H9 (cell line): ENCODE measurements at regions not wholly inside any gene's neighbourhood (a gene's known extent, or its start where the extent isn't known, plus 50 kb on each side); places are given as distances from the start of the nearest gene placed in this dataset.

Source experiments
- DNase-seq: peaks from one replicate; pipeline ENCODE4 v3.0.0-alpha.2; 2017
- H2AFZ ChIP-seq: one replicate; pipeline ENCODE4 v1.6.1; 2013; ENCODE audit warnings: mild to moderate bottlenecking, low read length, control low read depth, moderate library complexity
- H2AK5ac ChIP-seq: 2 replicates; pipeline ENCODE4 v1.6.1; 2013; ENCODE audit warnings: low read length, control low read depth, mixed read lengths; ENCODE audit not compliant: insufficient read length
- H2BK120ac ChIP-seq: one replicate; pipeline ENCODE4 v1.6.1; 2013; ENCODE audit warnings: low read depth, mild to moderate bottlenecking, low read length, control low read depth, inconsistent platforms; ENCODE audit not compliant: poor library complexity, severe bottlenecking
- H2BK12ac ChIP-seq: 2 replicates; pipeline ENCODE4 v1.6.1; 2013; ENCODE audit warnings: low read length, control low read depth, mixed read lengths, low read depth; ENCODE audit not compliant: insufficient read length
- H2BK15ac ChIP-seq: 2 replicates; pipeline ENCODE4 v1.6.1; 2013; ENCODE audit warnings: low read depth, low read length, control low read depth
- H2BK20ac ChIP-seq: one replicate; pipeline ENCODE4 v1.6.1; 2013; ENCODE audit warnings: low read depth, mild to moderate bottlenecking, low read length, control low read depth, inconsistent platforms; ENCODE audit not compliant: poor library complexity, severe bottlenecking
- H2BK5ac ChIP-seq: 2 replicates; pipeline ENCODE4 v1.6.1; 2013; ENCODE audit warnings: low read length, control low read depth, mixed read lengths; ENCODE audit not compliant: insufficient read length
- H3K14ac ChIP-seq: 2 replicates; pipeline ENCODE4 v1.6.1; 2013; ENCODE audit warnings: low read length, control low read depth; ENCODE audit not compliant: insufficient read depth
- H3K18ac ChIP-seq: 2 replicates; pipeline ENCODE4 v1.6.1; 2013; ENCODE audit warnings: low read depth, mild to moderate bottlenecking, mixed read lengths, low read length, control low read depth; ENCODE audit not compliant: insufficient read length
- H3K23ac ChIP-seq: 2 replicates; pipeline ENCODE4 v1.6.1; 2013; ENCODE audit warnings: low read length, control low read depth, mixed read lengths, low read depth; ENCODE audit not compliant: insufficient read length
- H3K23me2 ChIP-seq: 2 replicates; pipeline ENCODE4 v1.6.1; 2013; ENCODE audit warnings: low read depth, mild to moderate bottlenecking, mixed read lengths, low read length, control low read depth; ENCODE audit not compliant: insufficient read length, poor library complexity, severe bottlenecking
- H3K27ac ChIP-seq: 2 replicates; pipeline ENCODE4 v1.5.1; 2013; ENCODE audit warnings: low read length, control low read depth, mixed read lengths, low read depth; ENCODE audit not compliant: insufficient read length
- H3K27me3 ChIP-seq: 2 replicates; pipeline ENCODE4 v1.6.1; 2013; ENCODE audit warnings: low read length, control low read depth, inconsistent platforms; ENCODE audit not compliant: insufficient read depth
- H3K4ac ChIP-seq: 2 replicates; pipeline ENCODE4 v1.6.1; 2013; ENCODE audit warnings: low read depth, mild to moderate bottlenecking, control low read depth, inconsistent platforms, low read length, moderate library complexity
- H3K4me1 ChIP-seq: 2 replicates; pipeline ENCODE4 v1.6.1; 2013; ENCODE audit warnings: low read length, control low read depth, inconsistent platforms; ENCODE audit not compliant: insufficient read depth
- H3K4me2 ChIP-seq: 2 replicates; pipeline ENCODE4 v1.6.1; 2013; ENCODE audit warnings: low read length, control low read depth, mixed read lengths; ENCODE audit not compliant: insufficient read length, insufficient read depth
- H3K56ac ChIP-seq: 2 replicates; pipeline ENCODE4 v1.6.1; 2013; ENCODE audit warnings: low read depth, mild to moderate bottlenecking, mixed read lengths, low read length, control low read depth; ENCODE audit not compliant: insufficient read length
- H3K79me1 ChIP-seq: 2 replicates; pipeline ENCODE4 v1.6.1; 2013; ENCODE audit warnings: low read depth, mild to moderate bottlenecking, moderate library complexity, low read length, control low read depth, inconsistent platforms; ENCODE audit not compliant: insufficient read depth, poor library complexity, severe bottlenecking
- H3K79me2 ChIP-seq: 2 replicates; pipeline ENCODE4 v1.6.1; 2013; ENCODE audit warnings: low read length, control low read depth, inconsistent platforms; ENCODE audit not compliant: insufficient read depth
- H3K9ac ChIP-seq: 2 replicates; pipeline ENCODE4 v1.6.1; 2013; ENCODE audit warnings: low read length, control low read depth, mixed read lengths; ENCODE audit not compliant: insufficient read length; ENCODE audit errors: extremely low read depth
- H3K9me3 ChIP-seq: one replicate; pipeline ENCODE4 v1.6.1; 2013; ENCODE audit warnings: low read depth, low read length, inconsistent platforms; ENCODE audit not compliant: control insufficient read depth
- H3T11ph ChIP-seq: one replicate; pipeline ENCODE4 v1.6.1; 2013; ENCODE audit warnings: mild to moderate bottlenecking, low read length, control low read depth, inconsistent platforms
- H4K20me1 ChIP-seq: one replicate; pipeline ENCODE4 v1.6.1; 2013; ENCODE audit not compliant: control insufficient read depth, insufficient read length, insufficient read depth
- H4K5ac ChIP-seq: 2 replicates; pipeline ENCODE4 v1.6.1; 2013; ENCODE audit warnings: low read depth, mild to moderate bottlenecking, mixed read lengths, low read length, control low read depth; ENCODE audit not compliant: insufficient read length
- H4K8ac ChIP-seq: replicated peaks from 2 replicates; pipeline ENCODE4 v1.6.1; 2013; ENCODE audit warnings: low read length, control low read depth, mixed read lengths, low read depth; ENCODE audit not compliant: insufficient read length
- H4K91ac ChIP-seq: 2 replicates; pipeline ENCODE4 v1.6.1; 2013; ENCODE audit warnings: low read depth, mild to moderate bottlenecking, moderate library complexity, mixed read lengths, low read length, control low read depth; ENCODE audit not compliant: insufficient read length
- H3K27ac Mint-ChIP-seq, 3 experiments: 2 replicates in 2 of 3; 3 replicates in 1 of 3; pipeline ENCODE4 v1.8.0; 2020 to 2021; ENCODE audit warnings: mixed read lengths in 3 of 3, mild to moderate bottlenecking in 1 of 3, moderate library complexity in 1 of 3
- H3K27me3 Mint-ChIP-seq: 2 replicates; pipeline ENCODE4 v1.8.0; 2021; ENCODE audit warnings: low read depth, mild to moderate bottlenecking, moderate library complexity, mixed read lengths
- H3K36me3 Mint-ChIP-seq, 3 experiments: 2 replicates in 2 of 3; 3 replicates in 1 of 3; pipeline ENCODE4 v1.8.0; 2020 to 2021; ENCODE audit warnings: low read depth in 3 of 3, mixed read lengths in 3 of 3; ENCODE audit not compliant: insufficient read depth in 1 of 3
- H3K4me1 Mint-ChIP-seq, 2 experiments: 2 replicates each; pipeline ENCODE4 v1.8.0; 2020; ENCODE audit warnings: mixed read lengths in 2 of 2
- H3K4me3 Mint-ChIP-seq, 2 experiments: 2 replicates in 1 of 2; 3 replicates in 1 of 2; pipeline ENCODE4 v1.8.0; 2020 to 2021; ENCODE audit warnings: mild to moderate bottlenecking in 2 of 2, mixed read lengths in 2 of 2, moderate library complexity in 1 of 2
- H3K9me3 Mint-ChIP-seq, 2 experiments: 2 replicates in 1 of 2; 3 replicates in 1 of 2; pipeline ENCODE4 v1.8.0; 2020; ENCODE audit warnings: mild to moderate bottlenecking in 2 of 2, mixed read lengths in 2 of 2, moderate library complexity in 1 of 2
- CTCF ChIP-seq: fragments of 200-600 bp; sonication (generic); conservative IDR thresholded peaks from 3 replicates; pipeline ENCODE4 v1.8.0; 2021; ENCODE audit warnings: antibody characterized with exemption, mild to moderate bottlenecking
- WGBS: extraction: QIAGEN DNeasy Blood & Tissue Kit; methylation state at CpG from one replicate; pipeline ENCODE4 v1.1.7; 2013; ENCODE audit warnings: missing lambda C conversion rate, low lambda C conversion rate, mixed read lengths; ENCODE audit not compliant: insufficient read length; ENCODE audit errors: extremely low coverage; 5-methylcytosine and 5-hydroxymethylcytosine counted together

- H2BK12ac ChIP-seq = no peak overlapping the region
- H3K4me3 Mint-ChIP-seq = no peak overlapping the region
- H3K36me3 Mint-ChIP-seq = no peaks in the 10 kb centered on the region
- no peak for TF ChIP-seq CTCF
- H3K9me3 Mint-ChIP-seq = no peaks in the 10 kb centered on the region
- no peak overlapping the region for H2AK5ac ChIP-seq
- H3K4me1 ChIP-seq = no peaks in the 10 kb centered on the region
- no peak overlapping the region for H2AFZ ChIP-seq
- H4K8ac ChIP-seq = no peak overlapping the region
- H3K4me2 ChIP-seq = no peak overlapping the region
- H3K23ac ChIP-seq = no peak overlapping the region
- H3K79me1 ChIP-seq = no peaks in the 10 kb centered on the region
- H2BK15ac ChIP-seq = no peak overlapping the region
- no peak overlapping the region for H2BK20ac ChIP-seq
- no peaks in the 10 kb centered on the region for H3K27me3 ChIP-seq
- no peak overlapping the region for H3K56ac ChIP-seq
- no CpG with 5 or more reads among the region's 3 CpGs for WGBS
- no peaks in the 10 kb centered on the region for H3K9me3 ChIP-seq
- no peak overlapping the region for H4K91ac ChIP-seq
- no peaks in the 10 kb centered on the region for H3K4me1 Mint-ChIP-seq
- no peak overlapping the region for H3K18ac ChIP-seq
- no peak overlapping the region for H4K5ac ChIP-seq
- H3K23me2 ChIP-seq = no peaks in the 10 kb centered on the region
- H3K79me2 ChIP-seq = no peaks in the 10 kb centered on the region
- no peak overlapping the region for H2BK120ac ChIP-seq
- no peaks in the 10 kb centered on the region for H3K27me3 Mint-ChIP-seq
- no peak overlapping the region for H2BK5ac ChIP-seq
- H3K9ac ChIP-seq = no peak overlapping the region
- H3T11ph ChIP-seq = no peak overlapping the region
- no peak overlapping the region for H3K4ac ChIP-seq
- H4K20me1 ChIP-seq = no peaks in the 10 kb centered on the region
- no peak overlapping the region for H3K14ac ChIP-seq
- H3K27ac Mint-ChIP-seq = no peak overlapping the region
- no peak for DNase-seq
- no peak overlapping the region for H3K27ac ChIP-seq
These were observed 428.7 kb downstream of the PLA2G4A start for GRCh38 chr1:187257476-187257875.
